Right ventricle myocardium inferior (tissue), 1 donor: ENCODE measurements at regions not wholly inside any gene's neighbourhood (a gene's known extent, or its start where the extent isn't known, plus 50 kb on each side); places are given as distances from the start of the nearest gene placed in this dataset.

Source experiments
- ATAC-seq: fragments of 200-7000 bp; cut with Tn5 transposase; one replicate; pipeline ENCODE4 v1.9.1; 2020; ENCODE audit warnings: mild to moderate bottlenecking, moderate library complexity
- DNase-seq: peaks from one replicate; pipeline ENCODE4 v3.0.0; 2021; ENCODE audit errors: missing footprints
- intact Hi-C: fragments of 100-400 bp; cut with DNase I; formaldehyde crosslinking; loops from one replicate; pipeline ENCODE4 v1.11.0; 2022
- donor health status: DM: no; HTN: yes; CAD: no; lungs with severe emphysema.

DNA sequence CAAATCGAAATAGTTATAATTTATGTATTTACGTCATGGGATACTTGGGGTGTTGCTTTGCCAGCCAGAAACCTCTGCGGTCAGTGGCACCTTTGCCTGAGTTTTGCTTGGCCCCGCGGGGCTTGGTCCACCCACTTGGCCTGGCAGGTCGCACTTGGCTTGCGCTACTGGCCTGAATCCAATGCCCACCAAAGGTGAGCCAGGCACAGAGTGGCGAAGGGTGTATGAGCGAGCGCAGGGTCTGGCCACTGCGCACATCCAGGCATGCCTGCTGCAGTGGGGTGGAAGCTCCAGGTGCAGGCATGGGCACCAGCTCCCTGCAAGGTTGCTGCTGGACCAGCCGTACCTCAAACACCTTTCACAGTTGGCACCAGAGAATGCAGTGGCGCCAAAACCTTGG, 714.6 kb downstream of the CDH9 start:
- ATAC-seq (no peak), DNase-seq (no peak)
- intact Hi-C loops: no loop called here

GRCh38 chr5:26321278-26321677, 717.1 kb downstream of the CDH9 start:
- intact Hi-C loops: no loop called here
- ATAC-seq (no peak), DNase-seq (no peak)

DNA sequence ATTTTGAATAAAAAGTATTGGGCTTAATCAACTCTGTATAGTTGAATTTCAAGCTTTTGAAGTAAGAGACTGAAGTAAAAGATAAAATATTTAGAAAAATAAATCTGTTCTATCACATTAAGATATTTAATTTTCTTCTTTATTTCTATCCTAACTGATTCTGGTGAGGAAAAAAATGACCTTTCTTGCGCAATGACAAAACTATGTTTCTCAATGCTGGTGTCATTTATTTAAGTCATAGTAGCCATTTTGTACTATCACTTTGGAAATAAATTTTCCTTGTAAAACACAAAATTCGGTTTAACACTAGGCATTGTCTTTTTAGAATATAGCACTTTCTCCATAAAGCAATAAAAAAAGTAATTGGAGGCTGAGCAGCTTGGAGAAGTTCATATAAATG, 728.0 kb downstream of the CDH9 start:
- DNase-seq: no peak
- intact Hi-C loops: no loop called here
- no peak for ATAC-seq

DNA sequence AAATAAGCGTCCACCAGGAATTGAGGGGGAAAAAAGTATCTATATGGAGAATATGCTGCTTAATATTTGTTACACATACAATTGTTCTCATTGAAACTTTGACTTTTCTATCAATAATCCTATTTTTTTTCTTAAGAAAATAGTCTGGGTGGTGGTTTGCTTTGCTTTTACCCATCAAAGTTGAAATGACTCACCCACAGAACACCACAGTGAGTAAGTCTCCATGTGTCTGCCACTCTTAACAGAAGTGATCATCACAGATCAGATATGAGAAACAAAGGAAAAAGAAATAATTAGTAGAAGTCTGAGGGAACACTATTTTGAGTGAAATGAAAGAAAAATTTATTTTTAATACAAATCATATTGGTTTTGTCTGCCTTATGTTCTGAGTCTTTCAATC, 742.8 kb downstream of the CDH9 start:
- no peak for ATAC-seq
- intact Hi-C loops: no loop called here
- no peak for DNase-seq

DNA sequence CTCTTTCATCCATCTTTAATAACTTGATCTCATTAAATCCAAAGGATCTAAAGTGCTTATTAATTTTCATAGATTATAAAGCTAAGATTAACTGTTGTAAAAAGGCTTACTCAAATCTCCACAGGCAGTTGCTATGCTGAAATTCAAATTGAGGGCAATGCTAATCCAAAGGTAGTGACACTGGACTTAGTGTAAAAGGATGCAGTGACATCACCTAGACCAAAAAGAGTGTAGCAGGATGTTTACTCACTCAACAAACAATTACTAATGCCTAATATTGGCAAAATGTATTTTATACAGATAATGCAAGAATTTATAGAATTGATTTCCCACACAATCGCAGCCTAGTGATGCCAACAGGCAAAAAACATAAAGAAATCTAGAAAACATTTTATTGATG, 756.2 kb downstream of the CDH9 start:
- DNase-seq (no peak), ATAC-seq (no peak)
- intact Hi-C loops: no loop called here

DNA sequence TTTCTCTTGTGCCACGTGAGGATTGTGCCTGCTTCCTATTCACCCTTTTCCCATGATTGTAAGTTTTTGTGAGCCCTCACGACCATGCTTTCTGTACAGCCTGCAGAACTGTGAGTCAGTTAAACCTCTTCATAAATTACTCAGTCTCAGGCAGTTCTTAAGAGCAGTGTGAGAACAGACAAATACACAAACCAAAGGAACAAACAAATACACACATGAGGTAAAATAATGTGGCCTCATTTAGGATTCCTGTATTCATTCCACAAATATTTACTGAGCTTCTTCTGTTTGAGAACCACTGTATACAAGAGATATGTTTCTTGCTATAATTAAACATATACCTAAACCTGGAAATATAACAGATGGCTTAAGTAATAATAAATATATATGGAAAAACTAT, 760.3 kb downstream of the CDH9 start:
- no peak for DNase-seq
- intact Hi-C loops: no loop called here
- no peak for ATAC-seq

DNA sequence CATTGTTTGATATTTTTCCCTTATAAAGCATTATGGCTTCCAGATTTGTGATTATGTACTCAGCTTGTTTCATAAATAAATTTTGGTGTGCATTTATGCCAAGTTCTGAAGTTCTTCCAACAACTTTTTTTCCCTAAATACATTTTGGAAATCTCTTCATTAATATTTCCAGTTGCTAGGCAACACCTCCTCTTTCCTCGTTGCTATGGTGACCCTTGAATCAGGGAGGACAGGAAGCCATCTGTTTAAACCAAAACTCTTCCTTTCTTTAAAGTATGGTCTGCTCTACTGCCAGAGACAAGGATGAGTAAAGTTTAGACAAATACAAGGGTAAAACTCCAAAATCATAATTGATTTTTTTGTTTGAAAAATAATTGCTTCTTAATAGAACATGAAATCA, 779.3 kb downstream of the CDH9 start:
- intact Hi-C loops: no loop called here
- DNase-seq (no peak), ATAC-seq (no peak)

- intact Hi-C loops: no loop called here
- ATAC-seq (no peak), DNase-seq (no peak)
These were observed 793.1 kb downstream of the CDH9 start for GRCh38 chr5:26245321-26245720.

DNA sequence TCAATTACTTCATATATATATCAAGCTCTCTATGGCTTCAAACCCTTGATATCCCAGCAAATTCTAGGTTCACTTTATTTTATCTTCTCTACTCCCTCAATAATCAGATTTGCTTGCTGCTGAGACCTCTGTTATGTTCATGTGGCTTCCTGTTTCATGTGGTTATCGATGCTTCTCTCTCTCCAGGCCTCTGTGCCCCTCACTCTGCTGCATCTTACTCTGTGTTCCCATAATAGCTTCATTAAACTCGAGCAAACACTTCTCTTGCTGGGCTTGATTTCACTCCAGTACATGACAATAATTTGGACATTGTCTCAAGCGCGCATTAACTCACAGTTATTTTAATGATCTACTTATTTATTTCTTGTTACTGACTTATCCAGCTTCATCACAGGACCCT, 798.8 kb downstream of the CDH9 start:
- intact Hi-C loops: no loop called here
- ATAC-seq: no peak
- no peak for DNase-seq

- no peak for DNase-seq
- ATAC-seq: no peak
- intact Hi-C loops: no loop called here
These were observed 800.9 kb downstream of the CDH9 start for GRCh38 chr5:26237489-26237888.

DNA sequence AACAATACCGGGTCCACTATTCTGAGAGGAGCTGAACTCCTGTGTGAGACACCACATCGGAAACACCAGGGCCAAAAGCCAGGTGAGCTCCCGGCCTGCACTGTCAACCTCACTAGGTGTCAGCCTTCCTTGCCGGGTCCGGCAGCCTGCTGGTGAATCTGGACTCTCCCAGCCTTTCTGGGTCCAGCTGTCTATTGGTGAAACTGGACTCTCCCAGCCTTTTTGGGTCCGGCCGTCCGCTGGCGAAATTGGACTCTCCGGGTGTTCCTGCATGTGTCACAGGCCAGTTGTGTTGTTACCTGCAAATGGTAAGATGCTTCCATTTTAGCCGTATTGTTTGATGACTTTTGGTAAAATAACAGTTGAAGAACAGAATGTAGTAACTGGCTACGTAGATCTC, 801.5 kb downstream of the CDH9 start:
- DNase-seq (no peak), ATAC-seq (no peak)
- intact Hi-C loops: no loop called here

- DNase-seq: no peak
- no peak for ATAC-seq
- intact Hi-C loops: no loop called here
These were observed 805.7 kb downstream of the CDH9 start for GRCh38 chr5:26232706-26233105.

- DNase-seq (no peak), ATAC-seq (no peak)
- intact Hi-C loops: no loop called here
These were observed 807.1 kb downstream of the CDH9 start for GRCh38 chr5:26231316-26231715.

- intact Hi-C loops: no loop called here
- ATAC-seq (no peak), DNase-seq (no peak)
These were observed 808.5 kb downstream of the CDH9 start for GRCh38 chr5:26229848-26230247.

DNA sequence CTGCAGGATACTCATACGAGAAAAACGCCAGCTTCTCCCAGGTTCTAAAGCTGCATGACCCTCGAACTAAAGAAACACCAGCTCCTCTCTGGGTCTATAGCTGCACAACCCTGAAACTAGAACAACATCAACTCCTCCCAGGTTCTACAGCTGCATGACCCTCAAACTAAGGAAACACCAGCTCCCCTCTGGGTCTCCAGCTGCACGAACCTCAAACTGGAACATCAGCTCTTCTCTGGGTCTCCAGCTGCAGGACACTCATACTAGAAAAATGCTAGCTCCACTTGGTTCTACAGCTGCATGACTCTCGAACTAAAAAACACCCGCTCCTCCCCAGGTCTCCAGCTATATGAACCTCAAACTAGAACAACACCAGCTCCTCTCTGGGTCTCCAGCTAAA, 811.1 kb downstream of the CDH9 start:
- ATAC-seq: no peak
- no peak for DNase-seq
- intact Hi-C loops: no loop called here

- no peak for DNase-seq
- intact Hi-C loops: no loop called here
- ATAC-seq: no peak
These were observed 833.3 kb downstream of the CDH9 start for GRCh38 chr5:26205121-26205520.

DNA sequence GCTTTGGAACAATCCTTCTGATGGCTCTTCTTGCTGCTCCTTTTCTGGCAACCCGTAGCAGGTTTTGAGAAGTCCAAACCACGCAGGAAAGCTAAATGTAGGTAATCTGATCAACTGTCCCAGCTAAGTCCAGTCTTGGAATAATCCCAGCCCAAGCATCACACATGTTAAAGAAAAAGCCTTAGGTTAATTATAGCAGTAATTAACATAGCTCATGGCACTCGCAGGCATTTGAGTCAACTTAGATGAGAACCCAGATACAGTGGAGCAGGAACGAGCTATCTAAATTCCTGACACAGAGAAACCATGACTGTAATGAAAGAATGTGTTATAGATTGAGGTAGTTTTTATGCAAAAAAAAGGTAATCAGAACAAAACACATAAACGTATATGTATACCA, 844.8 kb downstream of the CDH9 start:
- intact Hi-C loops: no loop called here
- ATAC-seq (no peak), DNase-seq (no peak)

- no peak for ATAC-seq
- intact Hi-C loops: no loop called here
- DNase-seq: no peak
These were observed 845.9 kb downstream of the CDH9 start for GRCh38 chr5:26192486-26192885.

DNA sequence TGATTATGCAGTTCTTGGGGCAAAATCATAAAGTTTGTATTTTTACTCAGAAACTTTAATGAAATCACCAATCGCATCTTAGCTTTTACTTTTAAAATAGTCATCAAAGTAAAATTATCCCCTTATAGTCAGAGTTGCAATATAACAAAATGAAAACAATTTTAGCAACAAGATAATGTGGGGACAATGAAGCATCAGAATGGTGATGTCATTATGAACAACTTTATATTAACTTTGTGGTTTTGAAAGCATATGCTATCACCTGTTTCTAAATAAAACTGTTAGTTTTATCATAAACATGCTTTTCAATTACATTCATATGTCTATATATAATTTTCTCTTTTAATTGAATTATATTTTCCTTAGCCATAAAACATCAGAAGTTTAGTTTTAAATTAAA, 856.8 kb downstream of the CDH9 start:
- DNase-seq (no peak), ATAC-seq (no peak)
- intact Hi-C loops: no loop called here

DNA sequence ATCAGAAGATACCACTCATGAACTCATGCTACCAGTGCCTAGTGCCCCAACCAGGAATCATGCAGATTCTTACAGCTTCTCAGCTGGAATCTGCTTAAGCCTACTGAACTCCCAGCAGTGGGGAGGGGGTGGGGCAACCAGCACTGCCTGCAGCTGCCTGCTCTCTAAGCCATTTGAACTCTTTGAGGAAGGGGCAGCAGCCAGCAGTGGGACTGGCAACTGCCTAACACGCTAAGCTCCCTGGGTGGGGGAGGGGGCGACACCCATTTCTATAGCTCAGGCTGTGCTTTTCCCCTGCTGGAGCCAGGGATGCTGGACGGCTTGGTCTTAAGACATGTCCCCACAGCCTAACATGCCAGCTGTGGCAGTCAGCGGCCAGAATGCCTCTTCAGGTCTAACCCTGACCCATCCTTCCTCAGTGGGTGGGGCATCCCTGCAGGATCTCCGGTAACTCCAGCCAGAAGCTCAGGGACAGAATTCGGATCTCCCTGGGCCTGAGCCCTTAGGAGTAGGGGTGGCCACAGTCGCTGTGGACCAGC, 889.7 kb downstream of the CDH9 start:
- no peak for ATAC-seq
- intact Hi-C loops: no loop called here
- DNase-seq: no peak

- ATAC-seq (no peak), DNase-seq (no peak)
- intact Hi-C loops: no loop called here
These were observed 895.1 kb downstream of the CDH9 start for GRCh38 chr5:26143259-26143658.

DNA sequence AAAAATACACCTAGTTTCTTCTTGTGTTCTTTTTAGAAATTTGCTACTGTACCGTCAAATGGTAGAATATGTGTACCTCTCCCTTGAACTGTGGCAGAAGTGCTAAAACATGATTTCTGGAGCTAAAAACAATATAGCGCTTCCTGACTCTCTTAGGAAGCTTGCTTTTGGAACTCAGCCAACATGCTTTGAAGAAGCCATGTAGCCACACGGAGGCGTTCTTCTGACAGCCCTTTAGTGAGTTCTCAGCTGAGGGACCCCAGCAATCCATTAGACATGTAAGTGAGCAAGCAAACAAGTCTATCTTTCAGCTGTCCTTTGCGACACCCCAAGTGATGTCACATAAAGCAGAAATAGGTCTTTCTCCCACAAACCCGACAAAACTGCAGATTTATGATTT, 917.0 kb downstream of the CDH9 start:
- intact Hi-C loops: no loop called here
- DNase-seq: no peak
- ATAC-seq: no peak
